ENCODE measurements at regions not wholly inside any gene's neighbourhood (a gene's known extent, or its start where the extent isn't known, plus 50 kb on each side); places are given as distances from the start of the nearest gene placed in this dataset.

DNA sequence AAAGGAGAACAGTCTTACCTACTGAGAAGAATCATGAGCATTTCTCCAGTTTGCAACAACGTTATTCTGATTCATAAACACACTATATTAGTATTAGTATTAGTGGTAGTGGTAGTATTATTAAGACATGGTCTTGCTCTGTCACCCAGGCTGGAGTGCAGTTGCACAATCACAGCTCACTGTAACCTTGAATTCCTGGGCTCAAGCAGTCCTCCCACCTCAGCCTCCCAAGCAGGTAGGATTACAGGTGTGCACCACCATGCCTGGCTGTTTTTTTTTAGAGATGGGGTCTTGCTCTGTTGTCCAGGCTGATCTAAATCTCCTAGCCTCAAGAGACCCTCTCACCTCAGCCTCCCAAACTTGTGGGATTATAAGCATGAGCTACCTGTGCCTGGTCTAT lies 363.5 kb downstream of the SAMD5 start:
- 23% methylated on average over 1 of the region's 1 CpG for WGBS (ENCODE audit: missing lambda C conversion rate)
- DNase-seq (ENCODE audit: low read depth in 1 of 2, low spot score in 1 of 2) (no peak), ATAC-seq (no peak), FAIRE-seq (no peak)
- no peak for TF ChIP-seq MYC (IDR thresholded peaks at IDR 0.05; ENCODE audit: borderline replicate concordance, low read length)
- no peak for TF ChIP-seq HEYL (CRISPR knock-in tag; IDR thresholded peaks at IDR 0.05)
- no peak for TF ChIP-seq E2F6 (IDR thresholded peaks at IDR 0.05; ENCODE audit: borderline replicate concordance, low read depth)
- TF ChIP-seq, protein P1, sequence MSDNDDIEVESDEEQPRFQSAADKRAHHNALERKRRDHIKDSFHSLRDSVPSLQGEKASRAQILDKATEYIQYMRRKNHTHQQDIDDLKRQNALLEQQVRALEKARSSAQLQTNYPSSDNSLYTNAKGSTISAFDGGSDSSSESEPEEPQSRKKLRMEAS (IDR thresholded peaks at IDR 0.05): no peak
- TF ChIP-seq POLR2AphosphoS2 (conservative IDR thresholded peaks at IDR 0.05; ENCODE audit: low read length): no peak
- TF ChIP-seq JUNB (IDR thresholded peaks at IDR 0.05): no peak
- no peak for TF ChIP-seq ESRRA (IDR thresholded peaks at IDR 0.05; ENCODE audit: borderline replicate concordance, low read length)
- TF ChIP-seq POLR2A (IDR thresholded peaks at IDR 0.05; ENCODE audit: low read length): no peak
- H3K4me2 ChIP-seq: no peak overlapping the region
- POLR2A ChIA-PET: no interaction called here
- no peaks in the 10 kb centered on the region for H3K9me3 ChIP-seq
- no peak overlapping the region for H3K4me3 ChIP-seq
- CTCF ChIA-PET: interaction anchor here (0.9 kb wide), 1 partner anchor 10 kb away, joined by 3 read pairs; no protein-coding TSS in a partner anchor
- no peaks in the 10 kb centered on the region for H3K4me1 ChIP-seq
- no peak overlapping the region for H3K27ac ChIP-seq

GRCh38 chr6:147873816-147874215 lies 365.3 kb downstream of the SAMD5 start:
- Histone ChIP-seq H3K4me1 (no peaks in the 10 kb centered on the region), H3K4me3 (no peak overlapping the region), H3K9me3 (no peaks in the 10 kb centered on the region), H3K4me2 (no peak overlapping the region), H3K27ac (no peak overlapping the region)
- ChIA-PET POLR2A (no interaction called here), CTCF (no interaction called here)
- no peak for TF ChIP-seq RNF2 (IDR thresholded peaks at IDR 0.05; ENCODE audit: borderline replicate concordance, low read depth)
- TF ChIP-seq RFX5 (IDR thresholded peaks at IDR 0.05): no peak
- no peak for TF ChIP-seq HMGXB4 (CRISPR knock-in tag; IDR thresholded peaks at IDR 0.05; ENCODE audit: borderline replicate concordance)
- TF ChIP-seq GATA3 (IDR thresholded peaks at IDR 0.05; ENCODE audit: borderline replicate concordance): no peak
- no peak for TF ChIP-seq PBX3 (IDR thresholded peaks at IDR 0.05)
- TF ChIP-seq E2F6 (IDR thresholded peaks at IDR 0.05; ENCODE audit: borderline replicate concordance, low read depth): no peak
- TF ChIP-seq, protein P2, sequence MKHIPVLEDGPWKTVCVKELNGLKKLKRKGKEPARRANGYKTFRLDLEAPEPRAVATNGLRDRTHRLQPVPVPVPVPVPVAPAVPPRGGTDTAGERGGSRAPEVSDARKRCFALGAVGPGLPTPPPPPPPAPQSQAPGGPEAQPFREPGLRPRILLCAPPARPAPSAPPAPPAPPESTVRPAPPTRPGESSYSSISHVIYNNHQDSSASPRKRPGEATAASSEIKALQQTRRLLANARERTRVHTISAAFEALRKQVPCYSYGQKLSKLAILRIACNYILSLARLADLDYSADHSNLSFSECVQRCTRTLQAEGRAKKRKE (CRISPR knock-in tag; IDR thresholded peaks at IDR 0.05; ENCODE audit: low read depth): no peak
- TF ChIP-seq FOSB (CRISPR knock-in tag; IDR thresholded peaks at IDR 0.05): no peak
- TF ChIP-seq CBX8 (IDR thresholded peaks at IDR 0.05): no peak
- no peak for TF ChIP-seq SREBF2 (IDR thresholded peaks at IDR 0.05)
- no peak for TF ChIP-seq CEBPB (IDR thresholded peaks at IDR 0.05)
- no peak for TF ChIP-seq REST (IDR thresholded peaks at IDR 0.05)
- no peak for TF ChIP-seq ZC3H11A (IDR thresholded peaks at IDR 0.05)
- TF ChIP-seq MYC (IDR thresholded peaks at IDR 0.05; ENCODE audit: borderline replicate concordance, low read length): no peak
- no peak for TF ChIP-seq MAFK (IDR thresholded peaks at IDR 0.05; ENCODE audit: partially characterized antibody)
- no peak for DNase-seq (ENCODE audit: low read depth in 1 of 2, low spot score in 1 of 2)
- FAIRE-seq: no peak
- ATAC-seq: no peak
